Right ventricle myocardium superior (tissue), 1 donor: ENCODE measurements at regions not wholly inside any gene's neighbourhood (a gene's known extent, or its start where the extent isn't known, plus 50 kb on each side); places are given as distances from the start of the nearest gene placed in this dataset.
A peak's percentile ranks its signal among the peaks of the same experiment; 100 is the strongest.
"Not testable (repeated sequence)": the region's sequence is repeated elsewhere in the genome, so short reads cannot be mapped to it uniquely, and the experiment has no call there.

Source experiments
- ATAC-seq: fragments of 200-7000 bp; cut with Tn5 transposase; one replicate; pipeline ENCODE4 v1.9.1; 2020; ENCODE audit warnings: mild to moderate bottlenecking; ENCODE audit not compliant: poor library complexity
- DNase-seq: peaks from one replicate; pipeline ENCODE4 v3.0.0-alpha.2; 2020
- intact Hi-C: fragments of 100-400 bp; cut with DNase I; formaldehyde crosslinking; loops from one replicate; pipeline ENCODE4 v1.11.2; 2022
- donor health status: DM: no; HTN: yes; CAD: no; lungs with severe emphysema.

DNA sequence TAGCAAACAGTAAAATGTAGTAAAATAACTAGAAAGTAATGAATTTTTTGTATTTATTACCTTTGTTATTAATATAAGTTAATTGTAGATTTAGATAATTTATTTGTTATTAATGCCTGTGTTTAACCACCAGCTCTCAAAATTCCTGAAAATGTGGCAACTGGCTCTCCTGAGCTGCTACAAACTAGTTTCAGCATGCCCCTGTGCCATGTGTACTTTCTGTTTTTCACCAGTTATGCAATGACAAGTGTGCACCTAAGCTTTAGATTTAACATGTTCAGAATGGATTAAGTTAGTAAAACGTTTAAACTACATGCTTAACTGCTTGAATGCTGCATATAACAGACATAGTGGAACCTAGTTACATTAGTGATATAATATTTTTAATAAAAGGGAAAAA is 88.1 kb downstream of the POSTN start:
- intact Hi-C loops = no loop called here
- no peak for ATAC-seq
- DNase-seq = no peak

DNA sequence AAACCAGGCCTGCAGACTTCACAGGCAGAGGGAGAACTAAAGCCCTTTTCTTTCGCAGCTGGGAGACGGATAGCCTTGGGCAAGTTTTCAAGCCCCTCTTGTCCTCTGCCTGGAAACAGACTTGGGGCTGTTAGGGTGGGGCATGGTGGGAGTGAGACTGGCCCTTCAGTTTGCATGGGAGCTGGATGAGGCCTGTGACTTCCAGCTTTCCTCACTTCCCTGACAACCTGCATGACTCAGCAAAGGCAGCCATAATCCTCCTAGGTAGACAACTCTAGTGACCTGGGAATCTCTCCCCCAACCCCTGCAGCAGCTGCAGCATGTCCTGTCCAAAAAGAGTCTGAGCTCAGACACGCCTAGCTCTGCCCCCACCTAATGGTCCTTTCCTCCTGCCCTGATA is 93.0 kb downstream of the POSTN start:
- DNase-seq = no peak
- intact Hi-C loops = no loop called here
- ATAC-seq = no peak

DNA sequence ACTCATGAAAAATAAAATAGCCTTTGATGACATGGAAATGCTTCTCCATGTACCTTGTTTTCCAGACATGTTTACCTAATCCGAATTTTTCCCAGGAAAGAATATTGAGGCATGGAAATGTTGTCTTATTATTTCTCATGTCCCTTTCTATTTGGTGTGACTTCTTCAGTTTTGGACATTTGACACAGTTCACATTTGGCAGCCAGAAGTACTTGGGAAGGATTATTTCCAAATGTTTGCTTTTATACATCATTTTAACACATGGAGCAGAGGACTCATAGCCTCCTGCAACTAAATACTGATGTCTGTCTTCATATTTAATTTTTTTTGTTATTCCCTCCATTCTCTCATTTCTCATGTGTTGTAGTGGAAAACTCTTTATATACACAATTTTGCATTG is 94.3 kb downstream of the POSTN start:
- intact Hi-C loops = no loop called here
- DNase-seq = no peak
- ATAC-seq = no peak

DNA sequence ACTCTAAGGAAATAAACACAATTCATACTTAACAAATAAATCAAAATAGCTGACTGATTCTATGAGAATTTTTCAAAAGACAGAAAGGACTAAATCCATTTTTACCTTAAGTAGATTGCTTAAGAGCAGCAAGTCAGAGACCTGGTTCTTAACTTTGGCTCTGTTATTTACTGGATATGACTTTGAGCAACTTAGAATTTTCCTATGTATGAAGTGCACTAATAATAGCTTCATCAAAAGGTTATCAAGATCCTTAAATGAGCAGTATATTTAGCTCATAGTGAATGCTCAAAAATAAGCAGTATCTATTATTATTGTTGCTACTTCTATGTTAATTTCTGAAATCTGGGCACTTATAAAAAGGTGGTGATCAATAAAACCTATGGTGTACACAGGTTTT is 95.3 kb downstream of the POSTN start:
- intact Hi-C loops = no loop called here
- DNase-seq = no peak
- no peak for ATAC-seq

DNA sequence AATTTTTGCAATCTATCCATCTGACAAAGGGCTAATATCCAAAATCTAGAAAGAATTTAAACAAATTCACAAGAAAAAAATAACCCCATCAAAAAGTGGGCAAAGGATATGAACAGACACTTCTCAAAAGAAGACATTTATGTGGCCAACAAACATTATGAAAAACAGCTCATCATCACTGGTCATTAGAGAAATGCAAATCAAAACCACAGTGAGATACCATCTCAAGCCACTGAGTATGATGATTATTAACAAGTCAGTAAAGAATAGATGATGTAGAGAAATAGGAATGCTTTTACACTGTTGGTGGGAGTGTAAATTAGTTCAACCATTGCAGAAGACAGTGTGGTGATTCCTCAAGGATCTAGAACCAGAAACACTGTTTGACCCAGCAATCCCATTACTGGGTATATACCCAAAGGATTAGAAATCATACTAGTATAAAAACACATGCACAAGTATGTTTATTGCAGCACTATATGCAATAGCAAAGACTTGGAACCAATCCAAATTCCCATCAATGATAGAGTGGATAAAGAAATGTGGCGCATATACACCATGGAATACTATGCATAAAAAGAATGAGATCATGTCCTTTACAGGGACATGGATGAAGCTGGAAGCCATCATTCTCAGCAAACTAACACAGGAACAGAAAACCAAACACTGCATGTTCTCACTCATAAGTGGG is 96.1 kb downstream of the POSTN start:
- DNase-seq, intact Hi-C loops, ATAC-seq: not testable (repeated sequence)

DNA sequence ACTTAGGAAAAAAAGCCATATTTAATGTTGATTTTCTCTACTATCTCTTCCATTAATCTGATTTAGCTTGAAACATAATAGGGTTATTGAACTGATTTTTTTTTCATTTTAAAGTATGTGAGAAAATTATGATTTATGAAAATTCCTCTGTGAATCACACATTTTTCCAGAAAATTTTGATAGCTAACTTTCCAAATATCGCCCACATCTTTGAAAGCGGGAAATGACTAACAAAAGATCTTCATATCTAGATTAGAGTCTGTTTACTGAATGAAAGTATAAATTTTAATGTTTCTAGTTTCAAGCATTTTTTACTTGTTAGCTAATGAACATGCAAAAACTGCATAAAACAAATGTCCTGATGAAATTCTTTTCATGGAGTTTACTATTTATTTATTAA is 97.4 kb downstream of the POSTN start:
- ATAC-seq (no peak), DNase-seq (no peak)
- intact Hi-C loops = no loop called here

DNA sequence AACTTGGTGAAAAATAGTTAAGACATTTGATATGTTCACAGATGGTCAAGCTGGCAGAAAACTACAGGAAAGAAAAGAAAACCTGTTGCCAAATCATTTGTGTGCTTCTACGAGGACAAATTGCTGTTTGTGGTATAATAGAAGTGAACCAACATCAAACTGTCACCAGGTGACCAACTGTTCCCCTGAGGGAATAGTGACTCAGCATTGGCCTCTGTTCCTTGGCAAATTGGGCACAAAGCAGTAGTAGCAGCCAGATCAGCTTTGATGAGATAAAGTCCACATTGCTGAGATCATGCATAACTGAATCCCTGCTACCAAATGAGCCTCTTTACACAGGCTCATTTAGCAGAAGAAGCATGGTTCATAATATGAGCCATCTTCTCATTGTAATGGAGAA is 103.5 kb downstream of the POSTN start:
- intact Hi-C loops = no loop called here
- ATAC-seq = peak; percentile 70
- no peak for DNase-seq

DNA sequence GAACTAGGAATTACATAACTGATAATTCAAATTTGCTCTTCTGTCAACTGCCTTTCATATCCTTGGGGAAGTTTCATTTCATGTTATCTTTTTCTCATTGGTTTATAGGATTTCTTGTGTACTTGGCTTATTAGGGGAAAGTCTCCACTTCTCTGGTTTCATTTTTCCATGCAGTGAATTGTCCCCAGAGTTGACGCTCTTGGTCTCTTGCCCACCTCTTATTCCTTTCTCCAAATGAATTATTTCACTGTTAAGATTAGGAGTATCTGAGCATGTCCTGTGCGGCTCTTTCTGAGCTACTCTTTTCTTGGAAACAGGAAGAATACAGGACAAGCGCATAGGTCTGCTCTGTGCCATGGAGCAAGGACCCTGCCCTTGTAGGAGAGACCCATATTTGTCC is 104.8 kb downstream of the POSTN start:
- no peak for DNase-seq
- ATAC-seq = peak; percentile 12
- intact Hi-C loops = no loop called here

DNA sequence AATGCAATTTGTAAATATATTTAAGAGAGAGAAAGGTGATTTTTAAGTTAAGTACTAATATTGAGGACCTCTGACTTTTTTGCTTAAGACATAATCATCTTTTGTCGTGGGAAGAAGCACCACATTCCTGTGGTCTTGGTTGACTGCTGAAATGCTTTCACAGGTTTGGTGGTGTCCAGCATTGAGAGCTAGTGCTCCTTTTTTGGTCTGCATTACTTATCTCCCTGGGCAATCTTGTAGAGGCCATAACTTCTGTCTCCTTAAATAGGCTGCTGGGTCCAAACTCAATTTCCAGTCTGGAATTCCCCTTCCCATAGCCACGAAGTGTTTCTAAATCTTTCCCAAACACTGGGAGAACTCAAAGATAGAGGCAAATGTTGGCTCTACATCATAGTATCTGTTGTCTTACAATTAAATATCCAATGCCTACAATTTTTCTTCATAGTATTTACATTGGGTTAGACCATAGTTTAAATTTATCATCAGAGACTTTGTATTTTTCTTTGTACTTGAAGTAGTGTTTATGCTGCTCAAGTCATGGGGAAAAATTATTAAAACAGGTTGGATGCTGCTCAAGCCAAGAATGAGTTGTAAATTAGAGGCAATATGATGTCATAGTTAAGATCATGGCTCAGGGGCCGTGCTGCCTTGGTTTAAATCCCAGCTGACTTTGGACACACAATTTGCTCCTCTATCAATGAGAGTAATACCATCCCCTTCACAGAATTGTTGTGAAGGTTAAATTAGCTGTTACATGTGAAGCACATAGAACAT is 105.6 kb downstream of the POSTN start:
- DNase-seq (no peak), ATAC-seq (no peak)
- intact Hi-C loops = no loop called here

DNA sequence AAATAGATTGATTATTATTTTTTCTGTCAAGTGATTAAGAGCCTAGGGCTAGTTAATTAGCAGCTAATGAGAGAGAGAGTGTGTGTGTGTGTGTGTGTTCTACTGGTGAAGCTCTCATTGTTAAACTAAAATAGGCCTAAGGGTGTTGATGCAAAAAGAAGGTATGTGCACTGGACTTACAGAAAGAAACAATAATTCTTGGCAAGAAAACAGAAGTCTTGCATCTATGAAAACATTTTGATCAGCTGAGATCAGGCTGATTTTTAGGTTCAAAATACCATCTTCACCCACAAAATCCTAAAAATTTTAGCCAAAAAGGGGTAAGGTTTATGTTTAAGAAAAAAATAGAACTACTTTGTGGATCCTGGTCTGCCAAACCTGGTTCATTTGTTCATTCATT is 106.5 kb downstream of the POSTN start:
- intact Hi-C loops = no loop called here
- DNase-seq = no peak
- ATAC-seq = no peak

DNA sequence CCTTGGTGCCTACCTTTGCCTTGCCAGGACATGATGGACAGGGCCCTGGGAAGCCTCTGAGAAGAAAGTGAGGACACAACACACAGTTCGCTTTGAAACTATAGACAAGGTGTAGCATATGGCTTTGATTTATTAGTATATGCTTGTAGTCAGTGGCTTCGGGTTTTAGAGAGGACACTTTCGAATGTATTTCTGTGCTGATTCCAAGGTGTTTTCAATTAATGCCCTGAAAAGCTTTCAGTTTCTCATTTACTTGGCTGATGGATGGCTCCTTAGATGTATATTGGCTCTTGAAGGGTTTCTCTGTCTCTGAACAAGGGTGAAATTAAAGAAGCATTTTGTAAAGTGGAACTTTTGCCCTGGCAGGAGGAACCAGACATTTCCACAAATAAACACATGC is 106.9 kb downstream of the POSTN start:
- ATAC-seq (no peak), DNase-seq (no peak)
- intact Hi-C loops = no loop called here

DNA sequence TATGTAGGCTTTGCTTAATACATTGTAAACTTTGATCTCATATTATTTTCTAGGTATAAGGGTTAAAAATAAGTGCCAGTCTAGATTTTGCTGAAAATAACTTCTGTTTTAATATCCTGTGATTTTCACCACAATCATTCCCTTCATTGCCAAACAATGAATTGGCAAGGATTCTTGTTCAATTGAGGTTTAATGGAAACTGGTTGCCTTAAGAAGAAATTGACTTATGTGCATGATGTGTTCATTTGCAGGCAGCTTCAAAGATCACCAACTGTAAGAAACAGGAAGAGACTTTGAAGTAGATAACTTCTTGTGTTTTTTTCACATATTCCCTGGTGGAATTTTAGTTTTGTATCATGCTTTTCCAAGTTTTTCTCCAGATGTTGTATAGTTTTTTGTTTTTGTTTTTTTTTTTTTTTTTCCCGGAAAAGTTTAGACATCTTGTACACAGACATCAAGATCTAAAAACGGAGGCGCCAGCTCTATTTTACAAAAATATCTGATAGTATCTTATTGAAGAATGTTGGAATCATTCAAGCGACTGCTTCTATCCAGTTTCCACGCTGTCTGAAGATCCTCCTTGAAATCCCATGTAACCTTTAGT is 108.3 kb downstream of the POSTN start:
- intact Hi-C loops = no loop called here
- ATAC-seq = no peak
- no peak for DNase-seq

DNA sequence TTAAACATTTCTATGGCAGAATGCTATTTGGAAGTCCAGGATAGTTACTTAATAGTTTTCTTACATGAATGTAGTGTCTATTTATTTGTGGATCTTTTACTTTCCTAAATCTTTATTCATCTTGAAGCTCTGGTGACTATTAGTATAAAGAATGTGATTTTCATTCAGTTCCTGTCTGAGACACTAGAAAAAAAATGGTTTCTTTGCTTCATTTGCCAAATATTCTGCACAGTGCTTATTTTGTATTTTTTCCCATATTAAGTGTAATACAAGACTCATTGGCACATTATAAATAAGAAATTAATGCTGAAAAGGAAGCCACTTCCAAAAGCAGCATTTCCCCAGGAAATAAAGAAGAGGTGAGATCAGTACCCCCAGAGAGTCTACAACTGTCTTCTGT is 109.8 kb downstream of the POSTN start:
- intact Hi-C loops = no loop called here
- ATAC-seq = no peak
- DNase-seq = no peak

DNA sequence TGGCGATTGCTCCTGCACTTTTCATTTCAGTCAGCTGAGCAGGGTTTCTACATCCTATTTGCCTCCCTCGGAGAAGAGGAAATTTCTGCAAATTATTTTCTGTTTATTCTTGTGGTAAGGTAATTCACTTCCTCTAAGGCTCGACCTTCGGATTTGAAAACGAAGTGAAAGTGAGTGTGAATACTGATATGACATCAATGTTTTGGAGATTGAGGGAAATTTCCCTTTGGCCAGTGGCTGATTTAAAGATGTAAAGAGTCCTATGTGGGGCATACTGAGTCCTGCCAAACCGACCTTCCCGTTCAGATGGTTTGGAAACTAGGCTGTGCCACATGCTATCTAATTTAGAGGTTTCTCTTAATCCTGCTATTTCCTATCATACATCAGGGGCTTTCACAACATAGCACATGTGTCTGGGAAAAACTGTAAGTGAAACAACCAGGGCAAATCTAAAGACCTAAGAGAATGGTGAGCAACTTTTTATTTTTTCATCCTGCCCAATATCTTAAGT is 112.3 kb downstream of the POSTN start:
- intact Hi-C loops = no loop called here
- ATAC-seq = no peak
- no peak for DNase-seq

DNA sequence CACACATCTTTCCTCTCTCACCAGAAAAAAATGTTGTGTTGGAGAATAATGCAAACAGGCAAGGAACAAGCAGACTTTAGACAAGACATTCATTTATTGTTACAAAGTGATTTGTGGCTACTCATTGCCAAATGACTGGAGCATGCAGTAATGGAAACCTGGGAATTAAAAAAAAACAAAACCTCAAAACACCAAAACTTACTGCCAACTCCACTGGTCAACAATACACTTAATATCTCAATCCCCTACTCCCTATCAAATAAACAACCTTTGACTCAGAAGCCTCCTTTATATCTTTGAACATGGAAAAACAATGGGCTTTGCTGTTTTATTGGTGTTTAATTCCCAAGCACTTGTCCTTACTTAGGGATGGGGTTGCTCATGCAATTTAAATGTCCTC is 112.8 kb downstream of the POSTN start:
- ATAC-seq = no peak
- DNase-seq = no peak
- intact Hi-C loops = no loop called here

DNA sequence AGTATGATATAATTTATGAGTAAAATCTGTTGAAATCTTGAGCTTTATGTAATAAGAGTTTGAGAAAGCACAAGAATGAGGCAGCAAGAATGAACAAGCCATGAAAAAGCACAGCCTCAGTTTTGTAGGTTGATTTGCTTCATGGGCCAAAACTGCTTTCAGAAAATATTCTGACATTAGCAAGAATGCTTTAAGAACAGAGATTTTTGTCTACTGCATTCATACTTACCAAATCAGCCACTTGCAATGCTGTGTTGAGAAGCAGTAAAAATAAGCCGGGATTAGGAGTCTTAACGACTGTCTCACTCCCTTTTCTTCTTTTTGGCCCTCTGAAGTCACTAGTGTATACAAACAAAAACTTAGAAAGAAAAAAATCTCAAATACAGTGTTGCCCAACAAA is 114.5 kb downstream of the POSTN start:
- DNase-seq (no peak), ATAC-seq (no peak)
- intact Hi-C loops = no loop called here

DNA sequence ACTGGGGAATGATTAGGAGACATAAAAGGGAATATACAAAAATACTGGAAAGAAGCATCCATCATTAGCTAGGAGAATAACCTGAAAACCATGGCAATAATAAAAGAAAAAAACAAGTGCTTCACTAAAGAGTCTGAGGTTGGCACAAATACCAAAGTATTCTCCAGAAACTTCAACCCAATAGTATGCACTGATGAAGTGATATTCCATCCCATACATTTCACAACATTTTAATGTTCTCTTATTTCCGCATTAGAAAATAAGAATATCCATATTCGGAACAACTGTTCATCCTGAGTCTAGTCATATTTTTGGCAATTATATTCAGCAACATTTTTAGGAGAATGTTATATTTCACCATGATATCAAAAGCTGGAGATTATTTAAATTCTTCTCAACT is 116.2 kb downstream of the POSTN start:
- intact Hi-C loops = no loop called here
- ATAC-seq = no peak
- DNase-seq = no peak

DNA sequence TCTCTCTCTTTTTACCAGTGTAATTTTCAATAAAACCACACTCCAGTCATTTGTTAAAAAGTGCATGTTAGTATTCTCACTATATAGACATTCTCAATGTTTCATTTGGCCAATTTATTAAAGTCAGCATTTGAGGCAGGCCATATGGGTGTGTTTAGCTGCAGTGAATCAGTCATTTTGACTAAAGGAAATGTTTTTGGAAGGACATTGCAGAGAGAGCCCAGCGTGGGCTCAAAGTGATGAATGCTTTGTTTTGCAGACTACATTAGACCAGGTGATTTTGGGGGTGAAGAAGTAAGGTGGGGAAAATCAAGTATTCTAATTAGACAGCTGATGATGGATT is 116.7 kb downstream of the POSTN start:
- ATAC-seq = no peak
- intact Hi-C loops = no loop called here

DNA sequence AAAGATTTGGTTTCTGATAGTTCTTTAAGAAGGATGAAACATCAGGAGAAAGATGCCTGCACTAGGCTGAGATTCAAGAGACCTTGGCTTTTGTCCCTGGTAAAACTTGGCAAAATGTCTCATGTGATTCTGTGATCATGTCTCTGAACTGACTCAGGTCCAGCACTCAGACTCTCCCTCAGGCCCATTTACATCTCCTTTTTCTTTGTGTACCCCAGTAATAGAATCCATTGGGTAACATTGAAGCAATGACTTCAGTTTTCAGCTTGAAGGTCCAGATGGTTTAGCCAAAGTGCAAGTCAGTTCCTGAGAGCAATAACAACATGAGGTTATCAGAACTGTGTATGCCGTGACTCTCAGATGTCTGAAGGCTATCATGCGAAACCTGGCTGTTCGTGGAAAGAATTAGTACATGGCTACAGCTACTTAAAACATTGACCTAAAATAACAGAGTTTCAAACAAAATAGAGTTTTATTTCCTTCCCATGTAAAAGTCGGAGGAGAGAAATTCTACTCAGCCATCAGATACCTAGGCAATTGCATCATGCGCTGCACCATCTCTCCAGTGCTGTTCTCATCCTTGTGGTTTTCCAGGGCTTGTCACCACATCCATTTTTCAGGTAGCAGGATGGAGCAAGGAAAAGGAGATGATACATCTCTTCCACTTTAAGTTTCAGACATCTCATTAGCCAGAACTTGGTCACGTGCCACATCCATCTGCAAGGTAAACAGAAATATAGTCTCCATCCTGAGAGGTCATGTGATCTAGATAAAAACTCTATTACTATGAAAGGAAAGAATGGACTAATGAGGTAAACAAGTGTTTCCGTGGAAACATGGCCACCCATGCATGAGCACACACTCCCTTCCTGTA is 117.3 kb downstream of the POSTN start:
- intact Hi-C loops = no loop called here
- DNase-seq (no peak), ATAC-seq (peak; percentile 29)

More for the DNA sequence above, 116.7 kb downstream of the POSTN start:
- DNase-seq = no peak
